Activated CD8-positive, alpha-beta T cell treated with anti-CD3 and anti-CD28 coated beads for 36 hours (primary cell): ENCODE measurements at regions not wholly inside any gene's neighbourhood (a gene's known extent, or its start where the extent isn't known, plus 50 kb on each side); places are given as distances from the start of the nearest gene placed in this dataset.

Source experiments
- ATAC-seq: fragments of 200-7000 bp; cut with Tn5 transposase; one replicate; pipeline ENCODE4 v1.10.0; 2021; ENCODE audit warnings: mild to moderate bottlenecking, moderate library complexity
- CTCF ChIA-PET: fragments of 350-600 bp; sonication (Branson Sonifier 250); formaldehyde crosslinking; loops from one replicate; lab custom pipeline; 2021; ENCODE audit warnings: antibody characterized with exemption; lab: Charles Lee
- POLR2A ChIA-PET: fragments of 350-600 bp; sonication (Branson Sonifier 250); formaldehyde crosslinking; loops from one replicate; lab custom pipeline; 2021; ENCODE audit warnings: antibody characterized with exemption; lab: Charles Lee
- DNase-seq: peaks from one replicate; pipeline ENCODE4 v3.0.0-alpha.2; 2020
- H3K27ac Mint-ChIP-seq: one replicate; pipeline ENCODE4 v1.8.0; 2021; ENCODE audit warnings: mild to moderate bottlenecking, mixed read lengths
- H3K27me3 Mint-ChIP-seq: one replicate; pipeline ENCODE4 v1.8.0; 2021; ENCODE audit warnings: mixed read lengths
- H3K36me3 Mint-ChIP-seq: one replicate; pipeline ENCODE4 v1.8.0; 2021; ENCODE audit warnings: low read depth, mixed read lengths
- H3K4me1 Mint-ChIP-seq: one replicate; pipeline ENCODE4 v1.8.0; 2021; ENCODE audit warnings: low read depth, mixed read lengths
- H3K4me3 Mint-ChIP-seq: one replicate; pipeline ENCODE4 v1.8.0; 2021; ENCODE audit warnings: mild to moderate bottlenecking, moderate library complexity, mixed read lengths
- H3K9me3 Mint-ChIP-seq: one replicate; pipeline ENCODE4 v1.8.0; 2021; ENCODE audit warnings: mixed read lengths
- intact Hi-C: fragments of 100-400 bp; cut with micrococcal nuclease; formaldehyde crosslinking; loops from one replicate; pipeline ENCODE4 v1.10.0; 2022
- TF ChIP-seq, protein P1 (sequence below): fragments of 200-600 bp; IDR thresholded peaks from one replicate; pipeline ENCODE4 v1.8.0; 2022; ENCODE audit warnings: antibody characterized with exemption, mild to moderate bottlenecking

DNA sequence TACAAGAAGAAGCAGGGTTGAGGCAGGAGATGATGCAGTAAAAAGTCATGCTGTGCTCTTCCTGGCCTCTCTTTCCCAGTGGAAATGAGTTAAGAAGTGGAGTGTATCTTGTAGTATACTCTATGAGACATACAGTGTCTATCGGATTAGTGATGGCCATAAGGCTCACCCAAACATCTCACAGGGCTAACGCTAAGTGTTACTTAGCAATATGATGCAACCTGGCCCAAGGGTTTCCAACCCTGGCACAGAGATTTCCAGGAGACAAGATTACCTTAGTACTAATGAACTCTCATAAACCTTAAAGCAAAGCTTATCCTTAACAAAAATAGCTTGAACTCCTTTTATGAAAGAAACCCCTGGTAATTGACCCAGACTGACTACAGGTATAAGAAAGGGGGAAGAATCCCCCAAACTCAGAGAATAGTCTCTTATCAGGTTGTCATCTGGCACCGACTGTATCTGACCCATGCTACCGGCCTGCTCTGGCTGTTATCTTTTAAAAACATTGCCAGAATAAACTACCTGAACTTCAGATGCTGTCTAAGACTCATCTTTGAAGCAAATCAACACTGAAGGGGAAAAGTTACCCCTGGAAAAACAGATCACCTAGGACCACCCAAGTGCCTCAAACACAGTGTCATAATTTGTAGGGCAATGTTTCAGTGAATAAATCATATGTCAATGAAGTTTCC, 1002.0 kb downstream of the REEP3 start:
- H3K9me3 Mint-ChIP-seq = no peaks in the 10 kb centered on the region
- no peaks in the 10 kb centered on the region for H3K27me3 Mint-ChIP-seq
- CTCF ChIA-PET = no interaction called here
- DNase-seq (no peak), ATAC-seq (no peak)
- no peaks in the 10 kb centered on the region for H3K4me1 Mint-ChIP-seq
- no peaks in the 10 kb centered on the region for H3K36me3 Mint-ChIP-seq
- POLR2A ChIA-PET = no interaction called here
- no peak overlapping the region for H3K27ac Mint-ChIP-seq
- H3K4me3 Mint-ChIP-seq = no peak overlapping the region
- intact Hi-C loops = no loop called here
- TF ChIP-seq, protein P1, sequence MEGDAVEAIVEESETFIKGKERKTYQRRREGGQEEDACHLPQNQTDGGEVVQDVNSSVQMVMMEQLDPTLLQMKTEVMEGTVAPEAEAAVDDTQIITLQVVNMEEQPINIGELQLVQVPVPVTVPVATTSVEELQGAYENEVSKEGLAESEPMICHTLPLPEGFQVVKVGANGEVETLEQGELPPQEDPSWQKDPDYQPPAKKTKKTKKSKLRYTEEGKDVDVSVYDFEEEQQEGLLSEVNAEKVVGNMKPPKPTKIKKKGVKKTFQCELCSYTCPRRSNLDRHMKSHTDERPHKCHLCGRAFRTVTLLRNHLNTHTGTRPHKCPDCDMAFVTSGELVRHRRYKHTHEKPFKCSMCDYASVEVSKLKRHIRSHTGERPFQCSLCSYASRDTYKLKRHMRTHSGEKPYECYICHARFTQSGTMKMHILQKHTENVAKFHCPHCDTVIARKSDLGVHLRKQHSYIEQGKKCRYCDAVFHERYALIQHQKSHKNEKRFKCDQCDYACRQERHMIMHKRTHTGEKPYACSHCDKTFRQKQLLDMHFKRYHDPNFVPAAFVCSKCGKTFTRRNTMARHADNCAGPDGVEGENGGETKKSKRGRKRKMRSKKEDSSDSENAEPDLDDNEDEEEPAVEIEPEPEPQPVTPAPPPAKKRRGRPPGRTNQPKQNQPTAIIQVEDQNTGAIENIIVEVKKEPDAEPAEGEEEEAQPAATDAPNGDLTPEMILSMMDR = no peak

DNA sequence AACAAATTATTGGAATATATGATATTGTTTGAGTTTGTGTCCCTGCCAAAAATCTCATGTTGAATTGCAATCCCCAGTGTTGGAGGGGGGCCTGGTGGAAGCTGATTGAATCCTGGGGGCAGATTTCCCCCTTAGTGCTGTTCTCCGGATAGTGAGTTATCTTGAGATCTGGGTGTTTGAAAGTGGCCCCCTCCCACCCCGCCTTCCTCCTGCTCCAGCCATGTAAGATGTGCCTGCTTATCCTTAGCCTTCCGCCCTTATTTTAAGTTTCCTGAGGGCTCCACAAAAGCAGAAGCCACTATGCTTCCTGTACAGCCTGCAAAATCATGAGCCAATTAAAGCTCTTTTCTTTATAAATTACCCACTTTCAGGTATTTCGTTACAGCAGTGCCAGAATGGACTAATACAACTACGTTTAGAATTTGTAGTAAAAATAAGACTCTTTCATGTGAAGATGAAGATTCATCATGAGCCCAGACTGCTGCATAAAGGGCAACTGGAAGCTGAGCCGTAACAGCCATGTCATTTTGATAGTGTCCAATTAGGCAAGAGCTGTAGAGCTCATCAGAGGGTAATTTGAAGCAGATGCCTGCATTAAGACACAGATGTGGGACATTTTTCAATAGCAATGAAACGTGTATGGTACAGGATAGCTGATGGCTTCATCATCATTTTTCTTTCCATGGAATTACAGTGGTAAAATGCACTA, 1007.2 kb downstream of the REEP3 start:
- no peak overlapping the region for H3K27ac Mint-ChIP-seq
- TF ChIP-seq, protein P1 = no peak
- intact Hi-C loops = no loop called here
- CTCF ChIA-PET = no interaction called here
- H3K4me1 Mint-ChIP-seq = no peaks in the 10 kb centered on the region
- H3K36me3 Mint-ChIP-seq = no peaks in the 10 kb centered on the region
- H3K27me3 Mint-ChIP-seq = no peaks in the 10 kb centered on the region
- H3K9me3 Mint-ChIP-seq = no peaks in the 10 kb centered on the region
- no peak for DNase-seq
- POLR2A ChIA-PET = no interaction called here
- no peak overlapping the region for H3K4me3 Mint-ChIP-seq
- ATAC-seq = no peak

DNA sequence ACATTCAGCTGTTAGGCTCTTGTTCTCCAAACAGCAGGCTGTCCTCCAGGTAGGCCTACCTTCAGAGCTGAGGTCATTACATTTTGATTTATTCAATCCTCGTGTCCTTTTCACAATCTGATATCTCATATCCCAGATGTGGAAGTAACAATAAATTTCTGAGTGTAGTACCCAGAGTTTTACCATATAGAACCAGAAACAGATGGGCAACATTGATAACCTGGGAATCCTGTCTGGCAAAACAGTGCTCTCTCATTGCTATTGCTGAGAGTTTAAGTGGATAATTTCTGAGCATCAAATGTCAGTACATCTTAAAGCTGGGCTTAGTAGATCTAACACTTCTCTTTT, 1007.8 kb downstream of the REEP3 start:
- H3K4me1 Mint-ChIP-seq = no peaks in the 10 kb centered on the region
- H3K4me3 Mint-ChIP-seq = no peak overlapping the region
- DNase-seq (no peak), ATAC-seq (no peak)
- intact Hi-C loops = no loop called here
- H3K36me3 Mint-ChIP-seq = no peaks in the 10 kb centered on the region
- no peaks in the 10 kb centered on the region for H3K9me3 Mint-ChIP-seq
- ChIA-PET POLR2A (no interaction called here), CTCF (no interaction called here)
- H3K27me3 Mint-ChIP-seq = no peaks in the 10 kb centered on the region
- H3K27ac Mint-ChIP-seq = no peak overlapping the region
- TF ChIP-seq, protein P1 = no peak

DNA sequence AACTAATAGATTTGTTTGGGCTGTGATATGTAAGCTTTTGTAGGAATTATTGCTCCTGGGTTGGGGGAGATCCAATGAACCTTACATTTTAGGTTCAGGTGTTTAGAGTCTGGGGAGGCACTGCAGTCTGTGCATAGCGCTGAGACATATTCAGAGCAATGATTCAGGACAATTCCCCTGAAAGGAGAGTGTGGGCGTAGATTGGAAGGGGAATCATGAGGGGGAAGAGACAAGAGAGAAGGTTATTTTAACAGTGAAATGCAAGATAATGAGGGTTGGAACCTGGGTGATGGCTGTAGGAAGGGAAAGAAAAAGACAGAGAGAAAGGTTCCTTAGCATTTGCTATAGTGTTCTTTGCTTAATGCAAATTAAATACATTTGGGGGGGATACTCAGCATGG, 1013.4 kb downstream of the REEP3 start:
- Mint-ChIP-seq H3K4me3 (no peak overlapping the region), H3K27ac (no peak overlapping the region), H3K4me1 (no peaks in the 10 kb centered on the region), H3K36me3 (no peaks in the 10 kb centered on the region), H3K9me3 (peaks cover 2% of the 10 kb centered on the region), H3K27me3 (no peaks in the 10 kb centered on the region)
- intact Hi-C loops = no loop called here
- DNase-seq (no peak), ATAC-seq (no peak)
- ChIA-PET POLR2A (no interaction called here), CTCF (no interaction called here)
- TF ChIP-seq, protein P1 = no peak

DNA sequence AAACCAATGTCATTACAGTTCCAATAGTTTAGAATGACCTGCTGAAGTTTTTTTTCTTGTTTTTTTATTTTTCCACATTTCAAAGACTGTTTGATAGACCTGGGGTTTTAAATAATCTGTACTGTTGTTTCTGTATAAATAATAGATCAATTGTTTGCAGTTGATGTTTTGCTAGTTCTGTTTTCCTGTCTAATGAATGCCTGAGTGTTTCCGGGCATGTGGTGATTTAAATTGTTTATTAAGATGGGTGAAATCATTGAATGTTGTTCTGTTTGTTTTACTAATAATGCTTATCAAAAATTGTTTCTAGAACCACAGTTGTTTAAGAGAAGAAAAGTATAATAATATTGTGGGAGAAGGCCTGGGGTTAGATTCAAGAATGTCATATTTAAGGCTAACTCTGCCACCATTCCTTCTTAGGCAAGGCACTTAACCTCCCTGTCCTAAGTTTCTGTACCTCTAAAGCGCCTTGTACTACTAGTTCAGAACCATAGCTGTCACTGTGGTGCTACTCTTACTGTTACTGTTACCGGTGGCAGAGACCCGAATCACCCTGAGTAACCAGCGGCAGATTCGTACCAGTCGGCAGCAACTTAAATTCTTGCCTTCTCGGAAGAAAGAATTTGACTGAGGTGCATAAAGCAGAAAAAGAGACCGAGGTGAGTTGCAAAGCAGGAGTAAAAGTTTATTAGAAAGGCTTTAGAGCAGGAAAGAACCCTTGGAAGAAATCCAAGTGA, 1014.1 kb downstream of the REEP3 start:
- CTCF ChIA-PET = no interaction called here
- TF ChIP-seq, protein P1 = no peak
- no peaks in the 10 kb centered on the region for H3K4me1 Mint-ChIP-seq
- intact Hi-C loops = no loop called here
- DNase-seq (no peak), ATAC-seq (no peak)
- H3K36me3 Mint-ChIP-seq = no peaks in the 10 kb centered on the region
- H3K27me3 Mint-ChIP-seq = no peaks in the 10 kb centered on the region
- POLR2A ChIA-PET = no interaction called here
- no peak overlapping the region for H3K27ac Mint-ChIP-seq
- peaks cover 2% of the 10 kb centered on the region for H3K9me3 Mint-ChIP-seq
- H3K4me3 Mint-ChIP-seq = no peak overlapping the region
